NT2/D1 (cell line): ENCODE measurements at regions not wholly inside any gene's neighbourhood (a gene's known extent, or its start where the extent isn't known, plus 50 kb on each side); places are given as distances from the start of the nearest gene placed in this dataset.
"Not testable (repeated sequence)": the region's sequence is repeated elsewhere in the genome, so short reads cannot be mapped to it uniquely, and the experiment has no call there.

Experiments
- DNase-seq: peaks from one replicate; pipeline ENCODE4 v3.0.0-alpha.2; 2011; ENCODE audit warnings: low read depth, low spot score
- H3K27me3 ChIP-seq: 2 replicates; pipeline ENCODE4 v1.6.0; 2011; ENCODE audit warnings: mild to moderate bottlenecking; ENCODE audit not compliant: insufficient read length, insufficient read depth
- H3K36me3 ChIP-seq: 2 replicates; pipeline ENCODE4 v1.6.1; 2011; ENCODE audit warnings: mild to moderate bottlenecking, low read length, mixed read lengths; ENCODE audit not compliant: insufficient read depth, insufficient read length
- H3K4me1 ChIP-seq: 2 replicates; pipeline ENCODE4 v1.5.1; 2011; ENCODE audit not compliant: insufficient read depth, insufficient read length
- H3K4me3 ChIP-seq: 2 replicates; pipeline ENCODE4 v1.5.1; 2011; ENCODE audit warnings: low read depth; ENCODE audit not compliant: insufficient read length
- H3K9ac ChIP-seq: 2 replicates; pipeline ENCODE4 v1.6.0; 2011; ENCODE audit warnings: low read depth; ENCODE audit not compliant: insufficient read length
- H3K9me3 ChIP-seq: 2 replicates; pipeline ENCODE4 v1.5.1; 2011; ENCODE audit warnings: mild to moderate bottlenecking, low read length; ENCODE audit not compliant: insufficient read depth
- SUZ12 ChIP-seq: IDR thresholded peaks from 2 replicates; pipeline ENCODE4 v1.6.1; 2011; ENCODE audit not compliant: insufficient read length, insufficient read depth; ENCODE audit errors: extremely low read depth
- YY1 ChIP-seq: IDR thresholded peaks from 2 replicates; pipeline ENCODE4 v1.6.1; 2011; ENCODE audit not compliant: insufficient read length, insufficient read depth
- ZNF274 ChIP-seq: IDR thresholded peaks from 2 replicates; pipeline ENCODE4 v1.6.1; 2011; ENCODE audit warnings: mild to moderate bottlenecking, low read depth, low read length

GRCh38 chr12:30546121-30546520 lies 149.5 kb downstream of the IPO8 start:
- Histone ChIP-seq H3K4me3 (no peak overlapping the region), H3K9me3 (peaks cover 14% of the 10 kb centered on the region; the same call in 1 of the 2 replicates), H3K36me3 (no peaks in the 10 kb centered on the region), H3K27me3 (no peaks in the 10 kb centered on the region), H3K4me1 (no peaks in the 10 kb centered on the region), H3K9ac (no peak overlapping the region)
- TF ChIP-seq YY1 (no peak), ZNF274 (no peak), SUZ12 (no peak)
- no peak for DNase-seq

GRCh38 chr12:30544704-30545103 lies 151.0 kb downstream of the IPO8 start:
- H3K4me1 ChIP-seq, DNase-seq, H3K4me3 ChIP-seq, H3K9ac ChIP-seq, H3K27me3 ChIP-seq, H3K36me3 ChIP-seq: not testable (repeated sequence)
- H3K9me3 ChIP-seq = peaks cover 14% of the 10 kb centered on the region; the same call in 1 of the 2 replicates

GRCh38 chr12:30537228-30537627 lies 158.4 kb downstream of the IPO8 start:
- no peak for DNase-seq
- TF ChIP-seq YY1 (no peak), SUZ12 (no peak), ZNF274 (no peak)
- no peaks in the 10 kb centered on the region for H3K27me3 ChIP-seq
- no peaks in the 10 kb centered on the region for H3K36me3 ChIP-seq
- H3K4me1 ChIP-seq = no peaks in the 10 kb centered on the region
- no peaks in the 10 kb centered on the region; the same call in 1 of the 2 replicates for H3K9me3 ChIP-seq
- H3K9ac ChIP-seq = no peak overlapping the region
- no peak overlapping the region for H3K4me3 ChIP-seq

- H3K4me1 ChIP-seq = no peaks in the 10 kb centered on the region
- no peak for TF ChIP-seq YY1
- TF ChIP-seq ZNF274 = no peak
- no peak for TF ChIP-seq SUZ12
- H3K4me3 ChIP-seq = no peak overlapping the region
- no peaks in the 10 kb centered on the region for H3K9me3 ChIP-seq
- no peaks in the 10 kb centered on the region for H3K36me3 ChIP-seq
- no peak for DNase-seq
- H3K9ac ChIP-seq = no peak overlapping the region
- no peaks in the 10 kb centered on the region for H3K27me3 ChIP-seq
Measured at GRCh38 chr12:30533558-30534265, 162.0 kb downstream of the IPO8 start.

- TF ChIP-seq ZNF274 (no peak), YY1 (no peak), SUZ12 (no peak)
- DNase-seq = no peak
- no peaks in the 10 kb centered on the region for H3K36me3 ChIP-seq
- no peaks in the 10 kb centered on the region for H3K27me3 ChIP-seq
- H3K4me1 ChIP-seq = no peaks in the 10 kb centered on the region
- no peak overlapping the region for H3K9ac ChIP-seq
- no peak overlapping the region for H3K4me3 ChIP-seq
- H3K9me3 ChIP-seq = no peaks in the 10 kb centered on the region
Measured at GRCh38 chr12:30531731-30532678, 163.7 kb downstream of the IPO8 start.

GRCh38 chr12:30529489-30530269 lies 166.0 kb downstream of the IPO8 start:
- DNase-seq = no peak

More at GRCh38 chr12:30529489-30530269, 166.0 kb downstream of the IPO8 start:
- H3K4me1 ChIP-seq = no peaks in the 10 kb centered on the region
- no peak overlapping the region for H3K4me3 ChIP-seq
- H3K9me3 ChIP-seq = no peaks in the 10 kb centered on the region
- H3K9ac ChIP-seq = no peak overlapping the region
- H3K27me3 ChIP-seq = no peaks in the 10 kb centered on the region
- H3K36me3 ChIP-seq = no peaks in the 10 kb centered on the region
- TF ChIP-seq YY1 = no peak
- TF ChIP-seq SUZ12 = no peak
- TF ChIP-seq ZNF274 = no peak
